HG02938 (cell line): ENCODE measurements at regions not wholly inside any gene's neighbourhood (a gene's known extent, or its start where the extent isn't known, plus 50 kb on each side); places are given as distances from the start of the nearest gene placed in this dataset.
"Not testable (repeated sequence)": the region's sequence is repeated elsewhere in the genome, so short reads cannot be mapped to it uniquely, and the experiment has no call there.

ENCODE experiments used
- ATAC-seq: cut with Tn5 transposase; IDR thresholded peaks from one replicate; pipeline ENCODE4 v1.9.1; 2021; ENCODE audit warnings: mild to moderate bottlenecking, moderate library complexity; ENCODE audit not compliant: unreplicated experiment

DNA sequence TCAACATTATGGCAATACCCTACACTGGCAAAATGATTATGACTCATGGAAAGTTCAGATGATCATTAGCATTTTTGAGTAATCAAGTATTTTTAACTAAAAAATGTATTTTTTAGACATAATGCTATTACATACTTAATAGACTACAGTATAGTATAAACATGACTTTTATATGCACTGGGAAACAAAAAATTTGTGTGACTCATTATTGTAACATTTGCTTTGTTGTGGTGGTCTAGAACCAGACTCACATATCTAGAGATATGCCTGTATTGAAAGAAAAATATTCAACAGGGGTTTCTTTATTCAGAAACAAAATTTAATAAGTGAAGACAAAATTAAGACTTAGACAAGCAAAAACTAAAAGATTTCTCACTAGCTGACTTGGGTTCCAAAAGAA, 385.3 kb upstream of the RIOK2 start:
- ATAC-seq = no peak

DNA sequence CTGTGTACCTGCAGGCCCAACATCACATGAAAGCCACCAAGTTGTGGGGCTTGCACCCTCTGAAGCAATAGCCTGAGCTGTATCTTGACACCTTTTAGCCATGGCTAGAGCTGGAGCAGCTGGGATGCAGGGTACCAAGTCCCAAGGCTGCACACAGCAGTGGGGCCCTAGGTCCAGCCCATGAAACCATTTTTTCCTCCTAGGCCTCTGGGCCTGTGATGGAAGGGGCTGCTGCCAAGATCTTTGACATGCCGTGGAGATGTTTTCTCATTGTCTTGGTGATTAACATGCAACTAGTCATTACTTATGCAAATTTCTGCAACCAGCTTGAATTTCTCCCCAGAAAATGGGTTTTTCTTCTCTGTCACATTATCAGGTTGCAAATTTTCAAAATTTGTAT, 387.2 kb upstream of the RIOK2 start:
- ATAC-seq = no peak

DNA sequence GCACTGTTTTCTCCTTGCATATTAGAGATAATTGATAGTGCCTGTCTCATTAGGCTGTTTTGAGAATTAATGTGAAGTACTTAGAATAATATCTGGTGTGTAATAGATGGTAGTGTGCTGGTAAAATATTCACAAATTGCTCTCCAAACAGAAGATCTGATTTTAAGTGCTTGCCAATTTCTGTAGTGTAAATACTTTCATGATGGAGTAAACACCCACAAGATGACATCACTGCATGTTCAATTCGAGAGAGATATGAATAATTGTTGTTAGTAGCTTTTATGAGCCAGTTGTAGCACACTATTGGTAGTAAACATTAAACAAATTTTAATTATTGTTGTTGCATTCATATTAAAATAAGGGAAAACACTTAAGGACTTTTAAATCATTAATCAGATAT, 392.3 kb upstream of the RIOK2 start:
- ATAC-seq = no peak

DNA sequence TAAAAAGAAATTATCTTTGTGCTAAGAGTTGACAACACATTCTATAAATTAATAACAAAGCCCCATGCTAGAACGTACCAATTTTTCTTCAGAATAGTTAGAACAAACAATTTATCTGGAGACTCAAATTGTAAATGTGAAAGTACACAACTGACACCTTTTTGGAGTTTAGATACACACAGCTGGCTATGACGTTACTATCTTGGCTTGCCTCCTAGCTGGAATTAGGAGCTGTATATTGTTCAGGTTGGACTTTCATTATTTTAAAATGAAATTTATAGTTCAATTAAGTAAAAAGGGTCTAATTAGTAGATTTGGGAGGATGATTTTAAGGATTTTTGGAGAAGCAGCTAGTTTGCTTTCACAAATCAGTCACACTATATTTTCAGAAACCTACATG, 393.9 kb upstream of the RIOK2 start:
- ATAC-seq = no peak

DNA sequence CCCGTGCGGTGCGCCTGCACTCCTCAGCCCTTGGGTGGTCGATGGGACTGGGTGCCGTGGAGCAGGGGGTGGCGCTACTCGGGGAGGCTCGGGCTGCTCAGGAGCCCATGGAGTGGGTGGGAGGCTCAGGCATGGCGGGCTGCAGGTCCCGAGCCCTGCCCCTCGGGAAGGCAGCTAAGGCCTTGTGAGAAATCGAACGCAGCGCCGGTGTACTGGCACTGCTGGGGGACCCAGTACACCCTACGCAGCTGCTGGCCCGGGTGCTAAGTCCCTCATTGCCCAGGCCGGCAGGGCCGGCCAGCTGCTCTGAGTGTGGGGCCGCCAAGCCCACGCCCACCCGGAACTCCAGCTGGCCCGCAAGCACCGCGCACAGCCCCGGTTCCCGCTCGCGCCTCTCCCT, 396.9 kb upstream of the RIOK2 start:
- not testable (repeated sequence) for ATAC-seq

DNA sequence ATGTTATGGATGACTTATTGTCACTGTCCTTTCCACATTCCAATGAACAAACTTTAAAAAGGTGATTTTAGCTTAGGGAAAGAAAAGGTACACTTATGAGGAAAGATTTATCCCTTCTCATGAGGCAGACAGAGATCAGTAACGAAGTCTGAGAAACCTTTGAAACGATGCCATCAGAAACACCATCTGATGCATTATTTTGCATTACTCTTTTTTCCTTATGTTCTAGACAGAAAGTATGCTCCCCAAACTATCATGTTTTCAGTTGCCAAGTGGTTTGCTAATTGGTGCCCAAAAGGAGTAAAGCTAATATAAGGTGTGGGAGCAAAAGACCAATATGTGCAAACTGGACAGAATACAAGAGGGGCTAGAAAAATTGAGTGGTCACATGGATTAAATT, 397.7 kb upstream of the RIOK2 start:
- no peak for ATAC-seq

DNA sequence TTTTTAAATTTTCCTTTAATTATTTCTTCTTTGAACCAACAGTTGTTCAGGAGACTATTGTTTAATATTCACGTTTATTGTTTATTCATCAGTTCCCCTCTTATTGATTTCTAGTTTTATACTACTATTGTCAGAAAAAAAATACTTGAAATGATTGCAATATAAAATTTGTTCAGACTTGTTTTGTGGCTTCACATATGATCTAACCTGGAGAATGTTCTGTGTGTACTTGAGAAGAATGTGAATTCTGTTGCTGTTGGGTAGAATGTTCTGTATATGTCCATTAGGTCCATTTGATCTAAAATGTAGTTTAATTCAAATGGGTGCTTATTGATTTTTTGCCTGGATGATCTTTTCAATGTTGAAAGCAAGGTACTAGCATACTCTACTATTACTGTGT, 408.7 kb upstream of the RIOK2 start:
- no peak for ATAC-seq

DNA sequence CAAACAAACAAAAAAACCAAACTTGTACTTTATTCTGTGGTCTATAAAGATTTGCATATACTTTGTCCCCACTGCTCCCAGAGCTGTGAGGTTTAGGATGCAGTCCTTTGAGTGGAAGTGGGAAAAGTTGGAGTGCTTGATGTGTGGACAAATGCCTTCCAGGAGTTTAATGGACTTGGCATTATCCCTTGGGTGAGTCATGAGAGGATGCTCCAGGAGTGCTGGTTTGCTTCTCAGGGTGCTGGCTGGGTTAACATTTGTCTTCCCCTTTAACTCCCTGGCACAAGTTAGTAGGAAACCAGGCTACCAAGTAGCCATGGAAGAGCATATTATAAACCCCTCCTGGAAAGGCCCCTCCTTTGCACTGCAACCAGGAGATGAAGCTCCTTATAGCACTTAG, 417.4 kb upstream of the RIOK2 start:
- ATAC-seq = no peak

DNA sequence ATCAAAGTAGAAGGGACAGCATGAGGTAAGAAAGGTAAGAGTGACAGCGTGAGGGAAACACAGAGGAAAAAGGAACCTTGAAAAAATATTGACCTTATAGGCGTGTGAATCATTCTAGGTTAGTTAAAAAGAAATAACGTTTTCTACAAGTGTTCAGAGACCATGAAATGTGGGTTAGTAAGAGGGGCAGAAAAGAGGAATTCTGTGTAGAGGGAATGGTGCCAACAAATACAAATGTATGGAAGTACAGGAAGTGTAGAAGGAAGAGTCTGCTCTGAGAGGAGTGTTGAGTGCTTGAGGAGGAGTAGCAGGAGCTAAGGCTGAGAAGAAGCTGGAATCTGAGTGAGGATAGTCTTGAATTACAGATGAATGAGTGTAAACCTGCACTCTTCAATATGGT, 418.6 kb upstream of the RIOK2 start:
- no peak for ATAC-seq

DNA sequence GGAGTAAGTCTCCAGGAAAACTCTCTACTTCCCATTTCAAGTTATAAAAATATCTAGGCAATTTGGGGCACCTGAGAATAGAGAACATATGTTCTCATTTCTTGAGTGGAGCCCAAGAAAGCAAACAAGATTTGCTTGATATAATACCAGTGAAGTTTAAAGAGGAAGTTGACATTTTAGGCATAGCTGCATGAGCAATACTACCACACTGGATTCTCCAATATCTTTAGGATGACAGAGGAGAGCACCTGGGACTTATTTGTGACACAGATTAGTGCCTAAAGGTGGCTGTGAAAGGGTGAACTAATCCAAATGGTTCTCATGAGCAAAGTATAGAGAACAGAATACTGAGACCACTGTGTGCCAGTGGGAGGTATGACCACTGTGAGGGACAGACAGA, 423.5 kb upstream of the RIOK2 start:
- no peak for ATAC-seq

DNA sequence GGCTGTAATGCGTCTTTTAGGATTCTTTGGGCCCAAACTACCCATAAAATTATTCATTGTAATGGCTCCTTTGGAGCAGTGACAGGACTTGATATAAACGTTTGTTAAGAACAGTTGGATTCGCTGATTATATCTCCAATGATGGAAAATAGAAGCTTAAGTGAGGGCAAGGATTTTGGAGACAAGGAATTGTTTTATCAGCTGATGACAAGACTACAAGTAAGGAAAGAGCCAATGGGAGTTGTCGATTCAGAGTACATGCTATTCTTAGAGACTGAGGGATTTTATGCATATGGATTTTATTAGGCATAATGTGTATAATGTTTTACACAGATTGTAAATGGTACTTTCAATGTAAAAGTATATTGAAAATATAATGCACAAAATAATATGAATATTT, 425.5 kb upstream of the RIOK2 start:
- no peak for ATAC-seq

DNA sequence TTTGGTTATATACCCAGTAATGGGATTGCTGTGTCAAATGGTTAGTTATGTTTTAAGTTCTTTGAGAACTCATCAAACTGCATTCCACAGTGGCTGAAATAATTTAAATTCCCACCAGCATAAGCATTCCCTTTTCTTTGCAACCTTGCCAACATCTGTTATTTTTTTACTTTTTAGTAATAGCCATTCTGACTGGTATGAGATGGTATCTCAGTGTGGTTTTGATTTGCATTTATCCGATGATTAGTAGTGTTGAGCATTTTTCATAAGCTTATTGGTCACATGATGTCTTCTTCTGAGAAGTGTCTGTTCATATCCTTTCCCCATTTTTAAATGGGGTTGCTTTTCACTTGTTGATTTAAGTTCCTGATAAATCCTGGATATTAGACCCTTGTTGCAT, 435.7 kb upstream of the RIOK2 start:
- ATAC-seq = no peak

DNA sequence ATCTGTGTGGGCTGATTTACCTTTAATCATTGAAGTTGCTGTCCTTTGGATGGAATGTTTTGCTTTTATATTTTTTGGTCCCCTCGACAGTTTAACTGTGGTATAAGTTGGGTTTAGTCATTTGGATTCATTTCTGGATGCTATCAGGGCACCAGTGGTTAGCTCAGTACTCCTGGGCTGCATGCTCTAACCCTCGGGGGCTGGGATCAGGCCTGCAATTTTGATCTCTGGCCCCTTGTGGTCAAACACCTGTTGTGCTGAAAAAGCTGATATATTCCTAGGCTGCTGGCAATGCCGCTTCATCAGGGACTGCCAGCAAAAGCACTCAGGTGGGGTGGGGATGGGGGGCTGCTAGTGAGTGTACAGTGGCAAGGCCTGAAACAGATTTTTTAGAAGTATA, 440.4 kb upstream of the RIOK2 start:
- ATAC-seq = no peak

DNA sequence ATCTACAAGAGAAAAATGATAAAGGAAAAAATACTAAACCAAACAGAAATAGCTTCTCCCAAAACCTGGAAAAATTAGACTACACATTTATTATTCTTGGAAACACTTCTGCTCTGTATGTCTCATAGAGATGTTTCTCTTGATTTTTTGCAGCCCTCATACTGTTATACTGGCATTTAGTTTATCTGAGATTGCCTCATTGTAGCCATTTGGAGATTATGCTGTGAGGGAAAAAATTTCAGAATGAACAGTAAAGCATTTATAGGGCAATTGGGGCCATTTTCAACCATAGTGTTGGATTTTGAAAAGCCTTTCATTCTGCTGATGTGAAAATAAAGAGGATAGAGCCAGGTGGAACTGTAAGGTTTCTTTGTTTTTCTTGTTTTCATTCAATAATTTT, 441.8 kb upstream of the RIOK2 start:
- no peak for ATAC-seq

DNA sequence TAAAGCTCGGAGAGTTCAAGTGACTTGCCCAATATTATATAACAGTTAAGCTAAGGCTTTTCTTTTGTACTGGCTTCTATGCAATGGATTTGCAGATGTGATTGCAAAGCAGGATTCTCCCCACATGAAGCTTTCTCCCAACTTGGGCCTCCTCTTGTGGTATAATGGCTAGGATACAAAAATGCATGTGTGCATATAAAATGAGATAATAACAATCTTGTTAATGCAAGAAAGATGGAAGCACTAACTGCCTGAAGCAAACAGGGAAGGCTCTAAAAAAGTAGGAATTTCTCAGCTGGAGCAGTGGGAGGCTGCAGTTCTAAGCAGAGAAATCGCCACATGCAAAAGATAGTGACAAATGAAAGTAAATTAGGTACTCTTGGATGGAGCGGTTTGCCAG, 444.2 kb upstream of the RIOK2 start:
- no peak for ATAC-seq

DNA sequence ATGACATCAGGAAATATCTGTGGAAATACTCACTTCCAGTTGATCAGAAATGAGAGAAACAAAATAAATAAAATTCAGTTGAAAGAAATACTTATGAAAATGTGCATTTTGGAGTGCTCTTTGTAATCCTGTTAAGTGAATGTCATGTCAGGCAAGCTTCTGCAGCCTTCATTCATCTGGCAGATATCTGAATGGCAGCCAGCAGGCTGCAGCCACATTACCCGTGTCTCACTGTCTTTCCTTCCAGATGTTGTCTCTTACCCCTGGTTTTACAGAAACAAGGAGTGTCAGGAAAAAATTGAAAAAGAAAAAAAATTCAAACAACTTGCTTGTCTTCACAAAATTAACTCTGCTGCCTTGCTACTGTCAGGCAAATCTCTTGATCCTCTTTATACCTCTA, 445.0 kb upstream of the RIOK2 start:
- no peak for ATAC-seq

DNA sequence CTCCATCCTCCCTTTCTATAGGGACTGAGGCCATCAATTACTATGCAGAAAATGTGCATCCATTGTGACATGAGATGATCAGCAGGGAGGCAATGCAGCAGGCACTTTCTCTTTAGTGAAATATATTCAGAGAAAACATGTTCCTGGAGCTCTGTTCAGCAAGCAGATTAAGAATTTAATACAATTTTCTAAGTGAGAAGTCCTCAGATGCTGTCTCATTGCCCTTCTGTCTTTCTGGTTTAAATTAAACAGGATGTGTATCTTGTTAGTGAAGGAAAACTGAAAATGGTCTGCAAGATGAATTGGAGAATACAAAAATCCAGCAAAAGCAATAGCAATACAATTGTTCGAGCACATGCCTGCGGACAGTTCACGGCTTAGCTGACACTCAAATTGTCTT, 445.8 kb upstream of the RIOK2 start:
- no peak for ATAC-seq

DNA sequence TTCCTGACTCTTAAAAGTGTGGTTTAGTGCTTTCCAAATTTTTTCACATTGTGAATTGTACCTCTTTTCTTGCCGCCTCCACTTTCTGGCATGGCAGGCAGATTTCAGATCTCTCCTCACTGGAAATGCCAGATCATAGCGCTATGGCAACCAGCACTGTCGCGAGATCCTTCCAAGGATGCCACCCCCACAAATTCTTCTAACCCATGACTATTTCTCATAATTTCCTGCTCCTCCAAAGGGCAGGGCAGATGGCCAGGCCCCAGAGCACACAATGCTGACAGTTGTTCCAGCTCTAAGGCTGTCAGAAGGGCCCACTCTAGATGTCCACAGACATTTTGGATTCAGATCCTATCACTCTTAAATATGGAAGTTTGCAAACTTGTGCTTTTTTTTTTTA, 446.2 kb upstream of the RIOK2 start:
- no peak for ATAC-seq

DNA sequence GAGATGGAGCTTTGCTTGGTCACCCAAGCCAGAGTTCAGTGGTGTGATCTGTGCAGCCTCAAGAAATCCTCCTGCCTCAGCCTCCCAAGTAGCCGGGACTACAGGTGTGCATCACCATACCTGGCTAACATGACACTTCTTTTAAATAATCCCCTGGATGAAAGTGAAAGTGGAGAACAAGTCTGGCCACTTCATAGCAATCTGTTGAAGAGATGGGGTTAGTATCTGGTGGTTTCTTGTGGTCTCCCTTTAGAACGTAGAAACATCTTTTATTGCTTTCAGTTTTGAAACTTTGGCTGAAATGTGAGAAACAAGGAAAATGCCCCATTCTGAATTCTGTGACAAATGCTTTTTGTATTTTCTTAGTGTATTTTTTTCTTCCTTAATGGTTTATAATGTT, 452.5 kb upstream of the RIOK2 start:
- ATAC-seq = peak; percentile 72

DNA sequence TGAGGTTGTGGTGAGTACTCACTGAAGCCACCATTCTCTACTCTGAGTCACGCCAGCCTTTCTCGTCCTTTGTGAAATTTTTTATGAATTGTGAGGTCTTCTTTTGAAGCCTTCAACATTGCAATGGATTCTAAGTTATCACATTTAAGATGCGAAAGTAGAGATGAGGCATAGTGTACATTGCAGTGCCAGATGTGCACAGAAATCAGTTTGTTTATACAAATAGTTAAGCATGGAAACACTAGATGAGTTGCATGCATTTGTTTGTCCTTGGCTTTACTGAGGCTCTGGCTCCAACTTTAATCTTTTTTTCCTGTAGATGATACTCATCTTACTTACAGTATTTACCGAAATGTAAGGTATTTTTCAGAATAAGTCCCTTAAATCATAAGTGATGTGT, 453.7 kb upstream of the RIOK2 start:
- ATAC-seq = no peak

DNA sequence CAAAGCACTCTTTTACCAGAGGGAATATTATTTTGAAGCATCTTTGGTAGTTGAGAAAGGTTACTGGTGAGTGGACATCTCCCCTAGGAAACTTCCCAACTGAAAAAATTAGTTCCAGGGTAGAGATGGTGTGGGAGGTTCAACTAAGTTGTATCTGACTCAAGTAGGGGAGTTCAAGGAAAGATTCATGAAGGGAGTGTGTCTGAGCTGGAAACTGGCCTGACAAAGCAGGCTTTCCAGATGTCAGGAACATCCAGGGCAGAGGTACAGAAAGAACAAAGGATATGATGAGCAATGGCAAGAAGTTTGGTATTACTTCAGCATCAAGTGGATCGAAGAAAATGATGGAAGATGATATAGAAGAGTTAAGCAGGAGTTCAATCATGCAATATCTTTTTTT, 458.0 kb upstream of the RIOK2 start:
- no peak for ATAC-seq

DNA sequence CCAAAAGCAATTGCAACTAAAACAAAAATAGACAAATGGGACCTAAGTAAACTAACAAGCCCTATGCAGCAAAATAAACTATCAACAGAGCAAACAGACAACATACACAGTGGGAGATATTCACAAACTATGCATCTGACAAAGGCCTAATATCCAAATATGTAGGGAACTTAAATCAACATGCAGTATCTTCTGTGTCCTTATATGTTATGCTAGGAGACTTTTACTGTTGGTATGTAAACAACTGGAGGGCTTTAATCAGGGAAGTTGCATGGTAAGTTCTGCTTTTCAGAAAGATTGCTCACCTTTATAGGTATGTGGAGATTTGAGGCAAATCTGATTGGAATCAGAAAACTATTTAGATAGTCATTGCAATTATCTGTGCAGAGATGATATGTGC, 461.2 kb upstream of the RIOK2 start:
- no peak for ATAC-seq

DNA sequence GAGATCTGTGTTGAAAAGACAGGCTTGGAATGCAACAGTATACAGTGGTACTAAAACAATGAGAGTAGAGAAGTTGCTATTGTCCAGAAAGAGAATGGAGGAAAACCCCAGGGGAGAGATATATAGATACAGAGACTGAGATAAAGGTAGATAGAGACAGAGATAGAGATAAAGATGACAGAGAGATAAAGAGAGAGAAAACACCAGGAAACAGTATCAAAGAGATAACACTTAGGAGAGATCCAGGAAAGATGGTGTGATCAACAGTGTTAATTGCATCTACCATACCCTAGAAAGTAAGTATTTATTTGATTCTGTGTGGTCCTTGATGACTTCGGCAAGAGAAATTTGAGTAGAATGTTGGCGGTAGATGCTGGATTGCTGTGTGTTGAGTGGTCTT, 461.8 kb upstream of the RIOK2 start:
- no peak for ATAC-seq

DNA sequence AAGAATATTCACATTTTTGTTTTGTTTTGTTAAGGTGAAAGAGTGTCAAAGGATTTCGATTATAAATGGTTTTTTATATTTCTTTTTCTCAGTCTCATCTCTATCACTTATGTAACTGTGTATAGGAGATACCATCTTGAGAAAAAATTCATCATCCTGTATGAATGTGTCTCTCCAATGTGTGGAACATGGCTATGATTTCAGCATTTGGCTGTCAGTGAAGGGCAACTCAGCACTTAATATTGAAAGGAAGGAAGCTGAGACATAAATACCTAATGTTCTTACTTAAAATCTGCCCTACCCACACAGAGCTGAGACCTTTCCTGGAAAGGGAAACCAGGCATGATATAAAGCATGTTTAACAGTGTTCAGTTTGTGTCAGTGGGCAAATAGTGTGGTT, 474.2 kb upstream of the RIOK2 start:
- ATAC-seq = no peak
